A549 (cell line): ENCODE measurements at regions not wholly inside any gene's neighbourhood (a gene's known extent, or its start where the extent isn't known, plus 50 kb on each side); places are given as distances from the start of the nearest gene placed in this dataset.

Source experiments
- RNF2 ChIP-seq: fragments of 200-600 bp; sonication (generic); IDR thresholded peaks from 2 replicates; pipeline ENCODE4 v1.6.1; 2016; ENCODE audit warnings: low read depth, mild to moderate bottlenecking, antibody characterized with exemption, moderate library complexity, borderline replicate concordance
- TF ChIP-seq, protein P1 (sequence below): fragments of 450-650 bp; IDR thresholded peaks from 2 replicates; pipeline ENCODE4 v1.6.1; 2014; ENCODE audit warnings: antibody characterized with exemption
- TF ChIP-seq, protein P2 (sequence below): fragments of >200 bp; sonication (Bioruptor Twin); formaldehyde crosslinking; IDR thresholded peaks from 3 replicates; pipeline ENCODE4 v1.5.1; 2016

DNA sequence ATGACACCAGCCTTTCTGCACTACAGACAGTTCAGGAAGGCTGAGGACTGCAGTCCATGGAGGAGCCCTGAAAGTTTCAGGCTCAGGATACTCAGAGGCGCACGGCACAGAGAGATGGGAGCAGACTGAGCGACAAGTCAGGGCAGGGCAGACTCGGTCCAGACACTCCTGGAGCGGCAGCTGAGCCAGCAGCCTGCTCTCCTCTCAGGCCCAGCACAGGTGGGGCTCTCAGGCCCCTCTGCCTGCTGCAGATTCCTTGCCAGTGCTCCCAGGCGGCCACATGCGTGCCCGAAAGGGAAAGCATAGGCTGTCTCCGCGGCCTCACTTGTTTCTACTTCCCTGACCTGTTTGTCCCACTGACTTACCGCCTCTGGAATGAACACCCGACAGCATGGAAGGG is 228.3 kb downstream of the IRX2 start:
- no peak for TF ChIP-seq RNF2
- TF ChIP-seq, protein P1, sequence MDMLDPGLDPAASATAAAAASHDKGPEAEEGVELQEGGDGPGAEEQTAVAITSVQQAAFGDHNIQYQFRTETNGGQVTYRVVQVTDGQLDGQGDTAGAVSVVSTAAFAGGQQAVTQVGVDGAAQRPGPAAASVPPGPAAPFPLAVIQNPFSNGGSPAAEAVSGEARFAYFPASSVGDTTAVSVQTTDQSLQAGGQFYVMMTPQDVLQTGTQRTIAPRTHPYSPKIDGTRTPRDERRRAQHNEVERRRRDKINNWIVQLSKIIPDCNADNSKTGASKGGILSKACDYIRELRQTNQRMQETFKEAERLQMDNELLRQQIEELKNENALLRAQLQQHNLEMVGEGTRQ, result no peak
- TF ChIP-seq, protein P2, sequence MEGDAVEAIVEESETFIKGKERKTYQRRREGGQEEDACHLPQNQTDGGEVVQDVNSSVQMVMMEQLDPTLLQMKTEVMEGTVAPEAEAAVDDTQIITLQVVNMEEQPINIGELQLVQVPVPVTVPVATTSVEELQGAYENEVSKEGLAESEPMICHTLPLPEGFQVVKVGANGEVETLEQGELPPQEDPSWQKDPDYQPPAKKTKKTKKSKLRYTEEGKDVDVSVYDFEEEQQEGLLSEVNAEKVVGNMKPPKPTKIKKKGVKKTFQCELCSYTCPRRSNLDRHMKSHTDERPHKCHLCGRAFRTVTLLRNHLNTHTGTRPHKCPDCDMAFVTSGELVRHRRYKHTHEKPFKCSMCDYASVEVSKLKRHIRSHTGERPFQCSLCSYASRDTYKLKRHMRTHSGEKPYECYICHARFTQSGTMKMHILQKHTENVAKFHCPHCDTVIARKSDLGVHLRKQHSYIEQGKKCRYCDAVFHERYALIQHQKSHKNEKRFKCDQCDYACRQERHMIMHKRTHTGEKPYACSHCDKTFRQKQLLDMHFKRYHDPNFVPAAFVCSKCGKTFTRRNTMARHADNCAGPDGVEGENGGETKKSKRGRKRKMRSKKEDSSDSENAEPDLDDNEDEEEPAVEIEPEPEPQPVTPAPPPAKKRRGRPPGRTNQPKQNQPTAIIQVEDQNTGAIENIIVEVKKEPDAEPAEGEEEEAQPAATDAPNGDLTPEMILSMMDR, result no peak
